ENCODE measurements at regions not wholly inside any gene's neighbourhood (a gene's known extent, or its start where the extent isn't known, plus 50 kb on each side); places are given as distances from the start of the nearest gene placed in this dataset.

DNA sequence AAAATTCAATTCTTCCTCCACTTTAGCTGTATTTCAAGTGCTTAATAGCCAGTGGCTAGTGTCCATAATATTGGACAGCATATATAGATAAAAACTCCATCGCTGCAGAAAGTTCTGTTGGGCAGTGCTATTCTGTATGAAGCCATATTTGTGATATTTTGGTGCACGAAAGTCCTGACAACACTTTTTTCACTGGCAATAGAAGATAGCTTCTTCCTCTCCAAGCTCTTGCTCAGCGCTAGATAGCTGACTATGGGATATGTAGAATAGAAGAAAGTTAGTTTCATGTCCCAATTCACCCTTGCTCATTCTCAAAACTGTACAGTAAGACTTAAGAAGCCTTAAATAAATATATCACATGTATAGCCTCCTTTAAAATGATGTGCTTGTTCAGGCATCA is 269.9 kb downstream of the TLR4 start:
- DNase-seq (ENCODE audit: low read depth, low spot score) = no peak
- Mint-ChIP-seq H3K4me1 (no peaks in the 10 kb centered on the region), H3K27me3 (ENCODE audit: low read depth) (no peaks in the 10 kb centered on the region), H3K27ac (ENCODE audit: unreplicated experiment) (no peak overlapping the region), H3K9me3 (peaks cover 3% of the 10 kb centered on the region), H3K36me3 (ENCODE audit: low read depth) (no peaks in the 10 kb centered on the region), H3K4me3 (no peak overlapping the region)
- TF ChIP-seq, protein P1, sequence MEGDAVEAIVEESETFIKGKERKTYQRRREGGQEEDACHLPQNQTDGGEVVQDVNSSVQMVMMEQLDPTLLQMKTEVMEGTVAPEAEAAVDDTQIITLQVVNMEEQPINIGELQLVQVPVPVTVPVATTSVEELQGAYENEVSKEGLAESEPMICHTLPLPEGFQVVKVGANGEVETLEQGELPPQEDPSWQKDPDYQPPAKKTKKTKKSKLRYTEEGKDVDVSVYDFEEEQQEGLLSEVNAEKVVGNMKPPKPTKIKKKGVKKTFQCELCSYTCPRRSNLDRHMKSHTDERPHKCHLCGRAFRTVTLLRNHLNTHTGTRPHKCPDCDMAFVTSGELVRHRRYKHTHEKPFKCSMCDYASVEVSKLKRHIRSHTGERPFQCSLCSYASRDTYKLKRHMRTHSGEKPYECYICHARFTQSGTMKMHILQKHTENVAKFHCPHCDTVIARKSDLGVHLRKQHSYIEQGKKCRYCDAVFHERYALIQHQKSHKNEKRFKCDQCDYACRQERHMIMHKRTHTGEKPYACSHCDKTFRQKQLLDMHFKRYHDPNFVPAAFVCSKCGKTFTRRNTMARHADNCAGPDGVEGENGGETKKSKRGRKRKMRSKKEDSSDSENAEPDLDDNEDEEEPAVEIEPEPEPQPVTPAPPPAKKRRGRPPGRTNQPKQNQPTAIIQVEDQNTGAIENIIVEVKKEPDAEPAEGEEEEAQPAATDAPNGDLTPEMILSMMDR (conservative IDR thresholded peaks at IDR 0.05) = no peak

DNA sequence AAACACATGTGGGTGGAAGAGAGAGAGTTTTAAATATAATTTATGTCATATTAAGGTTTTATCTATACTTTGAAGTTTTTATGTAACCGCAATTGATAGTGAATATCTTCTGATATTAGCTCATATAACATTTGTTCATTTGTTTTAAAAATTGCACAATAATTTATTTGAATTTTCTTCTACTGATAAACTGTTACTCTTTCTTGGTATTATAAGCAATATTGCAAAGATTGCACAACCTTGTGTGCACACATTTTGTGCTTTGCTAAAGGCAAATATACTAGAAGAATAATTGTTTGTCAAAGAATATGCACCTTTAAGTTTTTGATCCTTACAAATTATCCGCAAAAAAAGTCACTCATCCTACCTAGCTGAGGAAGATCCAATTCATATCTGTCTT is 275.7 kb downstream of the TLR4 start:
- TF ChIP-seq, protein P1 (conservative IDR thresholded peaks at IDR 0.05) = no peak
- Mint-ChIP-seq H3K36me3 (ENCODE audit: low read depth) (no peaks in the 10 kb centered on the region), H3K27ac (ENCODE audit: unreplicated experiment) (no peak overlapping the region), H3K4me1 (no peaks in the 10 kb centered on the region), H3K27me3 (ENCODE audit: low read depth) (peaks cover 19% of the 10 kb centered on the region), H3K9me3 (peaks cover 3% of the 10 kb centered on the region), H3K4me3 (no peak overlapping the region)
- DNase-seq (ENCODE audit: low read depth, low spot score) = no peak

DNA sequence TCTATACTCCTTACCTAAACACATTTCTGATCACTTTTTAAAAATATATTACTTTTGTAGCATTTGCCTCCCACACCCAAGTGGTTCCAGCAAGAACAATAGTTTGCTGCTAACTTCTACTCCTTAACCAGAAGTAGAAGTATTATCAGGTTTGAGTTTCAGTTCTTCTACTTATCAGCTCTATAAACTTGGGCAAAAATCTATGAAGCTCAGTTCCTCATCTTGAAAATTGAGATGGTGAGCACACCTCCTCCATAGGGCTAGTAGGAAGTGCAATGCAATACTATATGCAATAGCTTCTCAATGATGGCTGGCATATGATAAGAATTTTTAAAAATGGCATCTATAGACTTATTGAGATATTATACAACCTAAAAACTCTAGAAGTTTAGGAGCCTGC is 283.7 kb downstream of the TLR4 start:
- Mint-ChIP-seq H3K9me3 (no peaks in the 10 kb centered on the region), H3K27ac (ENCODE audit: unreplicated experiment) (no peak overlapping the region), H3K36me3 (ENCODE audit: low read depth) (no peaks in the 10 kb centered on the region), H3K4me3 (no peak overlapping the region), H3K4me1 (no peaks in the 10 kb centered on the region), H3K27me3 (ENCODE audit: low read depth) (peaks cover 11% of the 10 kb centered on the region)
- DNase-seq (ENCODE audit: low read depth, low spot score) = no peak
- TF ChIP-seq, protein P1 (conservative IDR thresholded peaks at IDR 0.05) = no peak

DNA sequence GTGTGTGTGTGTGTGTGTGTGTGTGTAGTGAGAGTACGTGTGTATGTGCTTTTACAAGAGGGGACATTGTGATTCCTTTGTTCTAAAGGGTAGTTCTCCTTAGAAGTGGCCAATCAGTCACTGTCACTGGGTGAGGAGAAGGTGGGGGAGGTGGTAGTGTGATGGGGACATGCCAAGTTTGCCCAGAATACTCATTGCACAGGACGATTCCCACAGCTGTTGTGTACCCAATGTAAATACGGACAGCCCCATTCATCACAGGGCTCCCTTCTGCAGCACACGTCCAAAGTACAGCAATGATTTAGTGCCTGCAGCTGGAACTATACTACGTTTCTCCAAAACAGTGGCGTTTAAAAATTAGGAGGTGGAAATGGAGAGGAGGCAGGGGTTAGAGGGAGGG is 287.8 kb downstream of the TLR4 start:
- TF ChIP-seq, protein P1 (conservative IDR thresholded peaks at IDR 0.05) = no peak
- Mint-ChIP-seq H3K9me3 (no peaks in the 10 kb centered on the region), H3K4me1 (no peaks in the 10 kb centered on the region), H3K27me3 (ENCODE audit: low read depth) (no peaks in the 10 kb centered on the region), H3K27ac (ENCODE audit: unreplicated experiment) (no peak overlapping the region), H3K4me3 (no peak overlapping the region), H3K36me3 (ENCODE audit: low read depth) (no peaks in the 10 kb centered on the region)
- DNase-seq (ENCODE audit: low read depth, low spot score) = no peak

DNA sequence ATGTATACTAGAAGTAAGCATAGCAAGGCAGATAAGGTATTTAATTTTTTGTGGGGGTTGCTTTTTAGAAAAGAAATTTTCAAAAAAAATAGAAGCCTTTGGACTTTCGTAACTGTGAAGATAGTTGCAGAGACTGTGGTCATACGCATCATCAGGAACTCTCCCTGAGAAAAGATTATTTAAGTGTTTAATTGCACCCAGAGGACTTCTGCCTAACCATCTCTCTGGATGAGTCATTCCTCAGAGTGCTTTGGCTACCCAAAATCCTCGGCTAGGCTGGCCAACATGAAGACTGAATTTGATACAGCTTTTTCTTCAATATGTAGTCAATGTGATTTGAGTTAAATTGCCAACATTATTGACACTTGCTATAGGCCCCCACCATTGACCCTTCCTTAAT is 296.4 kb downstream of the TLR4 start:
- no peak for DNase-seq (ENCODE audit: low read depth, low spot score)
- H3K4me3 Mint-ChIP-seq = no peak overlapping the region
- no peak overlapping the region for H3K27ac Mint-ChIP-seq (ENCODE audit: unreplicated experiment)
- H3K36me3 Mint-ChIP-seq (ENCODE audit: low read depth) = no peaks in the 10 kb centered on the region
- TF ChIP-seq, protein P1 (conservative IDR thresholded peaks at IDR 0.05) = no peak
- no peaks in the 10 kb centered on the region for H3K27me3 Mint-ChIP-seq (ENCODE audit: low read depth)
- H3K4me1 Mint-ChIP-seq = peaks cover 2% of the 10 kb centered on the region
- no peaks in the 10 kb centered on the region for H3K9me3 Mint-ChIP-seq

DNA sequence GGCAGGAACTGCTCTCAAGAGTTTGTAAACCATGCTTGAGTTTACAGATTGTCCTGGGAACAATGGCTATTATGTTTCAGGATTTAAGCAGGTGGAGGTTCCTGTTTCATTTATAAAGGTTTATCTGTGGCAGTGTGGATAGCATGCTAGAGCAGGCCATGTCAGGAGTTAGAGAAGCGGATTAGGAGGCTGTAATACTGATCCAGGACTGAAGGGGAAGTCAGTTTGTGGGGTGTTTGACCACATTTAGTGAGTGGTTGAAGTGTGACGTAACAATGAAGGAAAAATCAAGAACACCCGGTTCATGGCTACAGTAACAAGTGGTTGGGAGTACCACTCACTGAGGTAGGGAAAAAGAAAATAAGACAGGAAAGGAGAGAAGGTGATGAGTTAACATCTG is 299.0 kb downstream of the TLR4 start:
- no peak for DNase-seq (ENCODE audit: low read depth, low spot score)
- Mint-ChIP-seq H3K4me3 (no peak overlapping the region), H3K4me1 (peaks cover 6% of the 10 kb centered on the region), H3K9me3 (no peaks in the 10 kb centered on the region), H3K27ac (ENCODE audit: unreplicated experiment) (no peak overlapping the region), H3K27me3 (ENCODE audit: low read depth) (no peaks in the 10 kb centered on the region), H3K36me3 (ENCODE audit: low read depth) (no peaks in the 10 kb centered on the region)
- TF ChIP-seq, protein P1 (conservative IDR thresholded peaks at IDR 0.05) = no peak
